HG03135 (cell line): ENCODE measurements at regions not wholly inside any gene's neighbourhood (a gene's known extent, or its start where the extent isn't known, plus 50 kb on each side); places are given as distances from the start of the nearest gene placed in this dataset.
"Not testable (repeated sequence)": the region's sequence is repeated elsewhere in the genome, so short reads cannot be mapped to it uniquely, and the experiment has no call there.

Experiments used
- ATAC-seq: cut with Tn5 transposase; IDR thresholded peaks from one replicate; pipeline ENCODE4 v1.9.1; 2021; ENCODE audit warnings: mild to moderate bottlenecking, moderate library complexity; ENCODE audit not compliant: unreplicated experiment

GRCh38 chr1:94769551-94769950 lies 50.6 kb upstream of the SLC44A3 start:
- no peak for ATAC-seq

- ATAC-seq, result no peak
These were observed 52.1 kb upstream of the SLC44A3 start for GRCh38 chr1:94768036-94768435.

- ATAC-seq, result no peak
These were observed 54.2 kb upstream of the SLC44A3 start for GRCh38 chr1:94765958-94766357.

GRCh38 chr1:94759188-94759587 lies 61.0 kb upstream of the SLC44A3 start:
- no peak for ATAC-seq

- ATAC-seq, result no peak
These were observed 62.2 kb upstream of the SLC44A3 start for GRCh38 chr1:94757931-94758330.

DNA sequence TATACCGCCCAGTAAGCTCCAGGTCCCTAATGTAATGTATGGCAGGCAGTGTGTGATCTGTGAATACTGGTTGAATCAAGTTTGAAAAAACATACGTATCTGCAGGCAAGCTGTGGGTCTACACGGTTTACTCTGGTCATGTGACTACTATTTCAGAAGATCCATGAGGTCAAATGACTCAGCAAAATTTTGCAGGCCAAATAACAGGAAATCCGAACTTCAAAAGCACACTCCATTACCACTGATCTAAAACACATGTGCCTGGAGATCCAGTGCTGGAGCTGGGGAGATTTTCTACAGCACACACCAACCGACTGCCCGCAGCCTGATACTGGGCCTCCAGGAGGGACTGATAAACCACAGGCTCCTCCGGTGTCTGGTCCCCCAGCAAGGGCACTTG lies 64.5 kb upstream of the SLC44A3 start:
- no peak for ATAC-seq

- not testable (repeated sequence) for ATAC-seq
These were observed 65.1 kb upstream of the SLC44A3 start for GRCh38 chr1:94755016-94755415.

- ATAC-seq, result no peak
These were observed 65.6 kb upstream of the SLC44A3 start for GRCh38 chr1:94754570-94754969.

DNA sequence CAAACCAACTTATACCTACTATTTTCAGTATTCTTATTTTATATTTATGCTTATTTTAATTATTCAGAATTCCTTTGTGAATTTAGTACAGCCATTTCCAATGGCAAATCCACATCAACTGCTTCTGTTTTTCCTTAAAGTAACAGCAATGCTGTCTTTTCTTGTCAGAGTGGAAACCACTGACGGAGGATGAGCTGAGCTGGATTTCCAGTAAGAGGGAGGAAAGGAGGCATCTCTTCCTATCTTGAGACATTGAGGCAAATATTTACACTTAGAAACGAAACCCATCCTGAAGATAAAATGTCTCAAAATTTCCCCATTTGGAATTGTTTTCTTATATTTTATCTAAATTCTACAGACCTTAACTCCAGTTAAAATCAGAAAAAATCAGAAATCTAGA lies 66.1 kb upstream of the SLC44A3 start:
- no peak for ATAC-seq

DNA sequence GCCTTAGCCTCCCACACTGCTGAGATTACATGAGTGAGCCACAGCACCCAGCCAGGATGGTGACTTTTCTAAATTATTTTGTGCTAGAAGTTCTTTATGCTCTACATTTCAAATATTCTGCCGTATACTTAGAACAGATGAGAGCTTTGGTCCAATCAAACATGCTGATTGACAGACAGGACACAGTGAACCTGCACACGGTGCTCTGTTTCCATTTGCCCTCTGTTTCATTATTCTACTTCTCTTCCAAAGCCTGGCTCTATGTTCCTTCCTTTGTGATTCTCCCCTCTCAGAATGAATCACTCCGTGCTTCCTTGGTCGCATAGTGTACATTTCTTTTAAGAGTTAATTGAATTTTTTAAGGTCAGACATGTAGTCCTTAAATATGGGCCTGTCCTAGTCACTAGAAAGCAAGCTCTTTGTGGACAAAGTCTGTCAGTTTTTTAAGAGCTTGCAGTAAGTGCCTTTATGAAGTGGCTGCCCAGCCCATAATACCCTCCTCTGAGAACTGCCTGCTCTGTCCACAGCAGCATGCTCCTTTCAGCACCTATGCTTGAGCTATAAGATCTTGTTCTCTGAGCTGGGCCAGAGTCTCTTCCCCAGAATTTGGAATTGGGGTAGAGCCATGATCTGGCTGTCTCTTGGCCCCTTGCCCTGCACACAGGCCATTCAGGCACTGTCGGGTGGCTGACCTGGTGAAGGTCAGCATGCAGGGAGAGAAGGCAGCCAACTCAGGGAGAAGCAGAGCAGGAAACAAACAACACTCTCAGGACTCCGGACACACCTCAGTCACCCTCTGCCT lies 66.8 kb upstream of the SLC44A3 start:
- ATAC-seq, result no peak

DNA sequence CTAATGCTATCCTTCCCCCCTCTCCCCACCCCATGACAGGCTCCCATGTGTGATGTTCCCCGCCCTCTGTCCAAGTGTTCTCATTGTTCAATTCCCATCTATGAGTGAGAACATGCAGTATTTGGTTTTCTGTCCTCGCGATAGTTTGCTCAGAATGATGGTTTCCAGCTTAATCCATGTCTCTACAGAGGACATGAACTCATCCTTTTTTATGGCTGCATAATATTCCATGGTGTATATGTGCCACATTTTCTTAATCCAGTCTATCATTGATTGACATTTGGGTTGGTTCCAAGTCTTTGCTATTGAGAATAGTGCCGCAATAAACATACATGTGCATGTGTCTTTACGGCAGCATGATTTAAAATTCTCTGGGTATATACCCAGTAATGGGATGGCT lies 68.7 kb upstream of the SLC44A3 start:
- not testable (repeated sequence) for ATAC-seq

- ATAC-seq, result no peak
These were observed 73.3 kb upstream of the SLC44A3 start for GRCh38 chr1:94746635-94747525.

DNA sequence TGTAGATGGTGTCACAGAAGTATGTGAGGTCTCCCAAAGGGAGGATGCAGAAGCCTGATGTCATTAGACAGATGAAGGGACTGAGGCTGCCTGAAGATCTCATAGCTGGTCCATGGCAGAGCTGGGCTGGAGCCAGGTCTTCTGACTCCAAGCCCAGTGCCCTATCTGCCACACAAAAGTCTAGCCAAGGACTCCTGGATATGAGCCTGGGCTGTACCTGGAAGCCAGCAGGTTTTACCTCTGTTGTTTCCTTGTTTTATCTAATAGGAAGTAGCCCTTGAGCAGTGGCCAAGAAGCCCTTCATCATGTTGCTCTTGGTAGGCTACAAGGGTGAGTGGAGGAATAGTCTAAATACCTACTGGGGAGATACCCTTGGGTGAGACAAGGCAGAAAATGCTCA lies 74.4 kb upstream of the SLC44A3 start:
- ATAC-seq, result no peak

GRCh38 chr1:94743862-94744261 lies 76.3 kb upstream of the SLC44A3 start:
- no peak for ATAC-seq

DNA sequence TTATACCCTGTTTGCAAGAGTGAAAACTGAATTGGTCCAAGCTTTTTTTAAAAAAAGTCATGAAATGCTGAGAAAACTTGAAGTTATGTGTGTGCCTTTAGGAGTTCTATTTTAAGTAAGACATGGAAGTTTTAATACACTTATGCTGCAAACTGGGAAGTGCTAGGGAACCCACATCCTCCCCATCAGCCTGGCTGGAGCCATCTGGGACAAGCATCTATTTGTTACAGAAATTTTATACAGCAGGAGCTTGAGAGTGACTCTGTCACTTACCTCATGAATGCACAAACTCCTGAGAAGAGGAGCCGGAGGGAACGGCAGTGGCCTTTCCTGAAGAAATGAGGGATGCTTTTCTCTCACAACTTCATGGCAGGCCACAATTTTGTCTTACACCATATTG lies 78.2 kb upstream of the SLC44A3 start:
- ATAC-seq, result no peak

GRCh38 chr1:94741510-94741909 lies 78.6 kb upstream of the SLC44A3 start:
- ATAC-seq, result no peak

DNA sequence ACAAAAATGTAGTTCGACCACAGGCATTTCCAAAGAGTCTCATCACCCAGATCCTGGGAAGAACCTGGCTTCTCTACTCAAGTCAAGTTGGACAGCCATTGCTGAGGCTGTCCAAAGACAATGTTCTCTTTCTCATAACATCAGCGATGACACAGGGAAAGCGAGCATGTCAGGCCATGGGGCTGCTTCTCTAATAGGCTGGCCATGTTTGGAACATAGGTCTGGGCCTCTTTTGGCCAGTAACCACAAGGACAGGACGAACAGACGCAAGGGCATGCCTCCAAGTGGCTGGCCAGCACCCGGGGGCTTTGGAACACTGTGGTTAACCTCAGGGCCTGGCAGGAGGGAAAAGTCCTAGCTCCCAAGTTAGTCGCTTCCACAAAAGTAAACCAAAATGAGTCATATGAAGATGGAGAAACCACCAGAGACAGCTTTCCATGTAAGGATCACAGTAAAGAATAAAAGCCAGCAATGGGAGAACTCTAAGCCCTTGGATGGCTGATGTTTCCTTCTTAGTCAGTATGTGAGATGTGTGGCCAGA lies 80.6 kb upstream of the SLC44A3 start:
- ATAC-seq, result no peak

- ATAC-seq, result no peak
These were observed 81.8 kb upstream of the SLC44A3 start for GRCh38 chr1:94738371-94738770.

- ATAC-seq, result no peak
These were observed 82.8 kb upstream of the SLC44A3 start for GRCh38 chr1:94737124-94737998.

- no peak for ATAC-seq
These were observed 83.6 kb upstream of the SLC44A3 start for GRCh38 chr1:94736549-94736948.

DNA sequence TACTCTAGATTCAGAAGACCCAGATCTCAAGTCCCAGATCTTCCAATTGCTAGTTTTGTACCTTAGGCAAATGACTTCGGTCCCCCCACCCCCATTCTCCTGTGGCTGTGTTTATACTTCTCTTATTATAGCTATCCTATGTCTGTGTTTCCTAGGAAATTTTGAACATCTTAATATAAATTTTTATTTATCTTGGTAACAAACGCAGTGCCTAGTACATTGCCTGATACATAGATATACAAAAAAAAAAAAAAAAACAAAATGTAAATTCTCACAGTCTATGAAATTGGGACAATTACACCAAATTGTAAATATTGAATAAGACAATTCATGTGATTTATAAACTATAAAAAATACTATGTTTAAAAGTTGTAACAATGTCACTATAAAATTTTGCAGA lies 84.1 kb upstream of the SLC44A3 start:
- ATAC-seq, result no peak
